SK-MEL-5 (cell line): ENCODE measurements at regions not wholly inside any gene's neighbourhood (a gene's known extent, or its start where the extent isn't known, plus 50 kb on each side); places are given as distances from the start of the nearest gene placed in this dataset.

Experiments
- DNase-seq: peaks from one replicate; pipeline ENCODE4 v3.0.0-alpha.2; 2016; ENCODE audit warnings: low read depth, low spot score
- in situ Hi-C: cut with HindIII; loops from 2 replicates; pipeline ENCODE4 v1.10.0; 2016; ENCODE audit warnings: low sequenced_read_pairs, high pct_unique_total_duplicates, low pct_unique_long_range_greater_than_20kb

DNA sequence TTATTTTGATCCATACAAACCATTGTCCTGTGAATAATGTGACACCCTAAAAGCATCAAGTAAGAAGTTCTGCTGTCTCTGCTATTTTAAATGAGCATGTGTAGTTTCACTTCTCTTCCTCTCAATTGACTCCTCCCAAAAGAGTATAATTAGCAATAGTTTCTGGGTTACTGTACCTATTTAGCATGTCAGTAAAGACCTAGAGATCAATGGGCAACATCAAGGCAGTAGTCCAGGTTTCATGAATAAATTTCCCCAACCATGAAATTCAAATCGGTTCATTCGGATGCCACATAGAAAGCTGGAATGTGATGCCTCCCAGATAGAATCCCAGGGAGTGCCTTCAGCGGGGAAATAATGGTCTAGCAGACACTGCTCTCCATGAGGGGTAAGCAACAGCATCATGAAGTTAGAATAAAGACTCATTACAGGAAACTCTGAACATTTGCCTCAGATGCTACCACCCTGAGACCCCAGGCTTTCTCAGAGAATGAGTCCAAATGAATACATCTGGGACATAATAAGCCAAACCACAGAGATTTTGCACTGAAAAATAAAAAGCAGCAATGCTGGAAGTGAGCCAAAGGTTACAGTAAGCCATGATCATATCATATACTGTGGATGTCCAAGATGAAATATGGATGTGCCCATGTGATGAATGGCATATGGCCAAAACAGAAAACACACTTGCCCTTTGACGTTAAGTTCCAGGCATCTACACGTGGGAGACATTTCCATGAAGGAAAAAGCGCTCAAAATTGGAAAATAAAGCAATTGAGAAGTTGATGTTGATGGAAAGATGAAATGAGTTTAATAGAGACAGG, 1107.0 kb upstream of the SEMA6A start:
- no peak for DNase-seq
- in situ Hi-C loops: no loop called here

DNA sequence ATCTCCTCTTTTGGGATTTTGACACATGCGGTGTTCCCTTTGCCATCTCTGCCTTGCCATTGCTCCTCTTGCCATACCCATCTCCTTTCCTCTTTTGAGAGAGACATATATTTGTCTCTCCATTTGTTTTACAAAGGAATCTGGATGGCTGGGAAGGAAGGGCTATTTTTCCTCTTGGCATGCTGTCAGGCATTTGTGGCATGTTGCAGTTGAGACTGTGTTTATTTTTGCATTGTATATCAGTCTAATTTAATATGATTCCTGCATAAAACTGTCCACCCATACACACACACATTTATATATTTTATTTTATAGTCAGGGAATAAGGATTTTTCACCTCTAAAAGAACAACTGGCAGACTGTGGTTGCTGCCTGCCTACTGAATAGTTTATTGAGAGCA, 1105.8 kb upstream of the SEMA6A start:
- no peak for DNase-seq
- in situ Hi-C loops: no loop called here

DNA sequence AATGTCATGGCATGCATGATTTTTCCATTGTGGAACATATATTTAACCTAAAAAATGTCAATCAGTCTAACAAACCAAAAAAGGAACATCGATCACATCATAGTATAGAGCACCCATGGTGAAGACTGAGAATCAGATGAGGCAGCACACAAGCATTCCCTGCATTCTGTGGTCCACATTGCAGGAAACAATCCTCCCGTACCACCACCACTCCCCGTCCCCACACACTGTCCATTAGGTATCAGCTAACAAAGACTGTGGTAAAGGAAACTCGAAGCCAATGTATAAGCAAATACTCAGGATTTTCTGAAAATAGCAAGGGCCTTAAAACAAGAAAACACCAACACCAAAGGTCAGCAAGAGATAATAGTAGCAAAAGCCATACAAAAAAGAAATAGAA, 1104.4 kb upstream of the SEMA6A start:
- in situ Hi-C loops: no loop called here
- DNase-seq: no peak

DNA sequence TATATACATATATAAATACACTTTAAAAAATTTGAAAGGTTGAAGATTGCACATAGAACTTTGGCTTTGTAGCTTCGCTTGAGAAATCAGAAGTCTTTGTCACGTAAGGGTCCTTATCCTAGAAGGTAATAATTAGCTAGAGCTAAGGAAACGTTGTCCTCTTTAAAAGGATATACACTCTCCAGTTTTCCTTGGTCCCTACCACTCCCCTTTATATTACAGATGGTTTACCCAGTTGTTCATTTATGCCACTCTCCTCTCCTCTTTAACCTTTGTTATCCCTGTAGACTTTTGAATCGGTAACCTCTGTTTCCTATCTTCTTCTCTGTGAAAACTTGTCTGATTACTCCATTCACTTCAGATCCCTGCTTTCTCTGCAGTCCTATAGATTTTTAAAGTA, 1101.0 kb upstream of the SEMA6A start:
- DNase-seq: no peak
- in situ Hi-C loops: no loop called here

DNA sequence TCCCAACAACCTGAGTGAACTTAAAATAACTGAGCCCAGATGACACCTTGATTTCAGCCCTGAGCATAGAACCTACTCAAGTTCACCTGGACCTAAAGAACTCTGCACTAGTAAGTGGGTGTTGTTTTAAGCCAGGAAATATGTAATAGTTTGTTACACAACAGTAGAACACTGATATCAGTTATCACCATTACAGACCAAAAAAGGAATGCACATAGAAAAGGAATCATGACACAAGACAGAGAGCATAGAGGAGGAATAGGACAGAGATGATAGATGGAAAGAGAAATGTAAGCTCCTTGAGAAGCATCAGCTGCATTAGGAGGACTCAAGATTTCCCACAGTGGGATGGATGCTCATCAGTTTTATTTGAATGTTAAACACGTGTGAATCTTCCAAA, 1096.9 kb upstream of the SEMA6A start:
- in situ Hi-C loops: no loop called here
- no peak for DNase-seq

DNA sequence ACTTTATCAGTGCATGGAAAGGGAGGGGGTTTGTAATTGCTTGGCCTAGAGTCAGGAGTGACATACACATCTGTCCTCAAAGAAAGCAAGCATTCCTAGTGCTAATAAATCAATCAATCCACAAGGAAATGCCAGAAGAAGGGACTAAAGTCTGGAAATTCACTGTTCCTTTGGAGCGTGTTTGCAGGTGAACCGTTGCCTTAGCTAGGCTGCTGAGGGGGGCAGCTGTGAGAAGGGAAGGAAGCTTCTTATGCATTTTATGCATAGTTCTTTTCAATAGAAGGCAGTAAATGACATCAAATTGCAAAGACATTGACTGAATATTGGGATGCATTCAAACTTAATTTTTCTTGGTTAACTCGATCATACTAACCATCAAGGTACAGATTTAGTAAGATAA, 1092.5 kb upstream of the SEMA6A start:
- in situ Hi-C loops: no loop called here

DNA sequence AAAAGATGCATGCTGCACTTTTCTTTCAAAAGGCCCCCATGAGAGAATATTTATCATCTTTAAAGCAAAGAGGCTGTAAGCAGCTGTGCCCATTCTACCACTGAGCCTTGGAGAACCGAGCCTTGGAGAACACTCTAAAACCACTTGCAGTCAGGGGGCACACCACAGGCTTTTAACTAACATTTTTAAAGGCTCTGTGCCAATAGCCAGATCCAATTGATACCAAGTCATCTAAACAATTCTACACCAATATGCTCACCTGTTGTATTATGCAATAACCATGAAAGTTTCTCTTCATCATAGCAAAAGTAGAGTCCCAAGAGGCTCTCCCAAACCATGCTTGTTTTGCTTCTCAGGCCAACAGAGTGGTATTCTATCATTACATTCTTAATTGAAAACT, 1090.5 kb upstream of the SEMA6A start:
- no peak for DNase-seq
- in situ Hi-C loops: no loop called here

More for the DNA sequence above, 1092.5 kb upstream of the SEMA6A start:
- no peak for DNase-seq

DNA sequence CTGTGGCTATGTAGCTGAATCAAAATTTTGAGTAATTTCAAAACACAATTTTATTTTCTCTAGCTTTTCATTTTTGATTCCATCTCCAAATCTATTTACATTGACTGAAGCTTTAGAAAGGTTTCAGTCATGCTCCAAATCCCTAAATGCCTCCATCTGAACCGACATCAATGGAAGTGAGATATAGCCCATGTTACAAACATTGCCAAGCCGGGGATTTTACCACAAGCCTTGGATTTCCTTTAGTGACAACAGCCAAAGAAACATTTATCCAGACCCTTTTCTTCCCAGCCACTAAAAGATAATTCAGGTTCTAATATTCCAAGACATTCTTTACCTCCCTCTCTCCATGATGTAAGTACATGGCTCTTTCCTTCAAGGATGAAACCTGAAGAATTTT, 1087.7 kb upstream of the SEMA6A start:
- no peak for DNase-seq

DNA sequence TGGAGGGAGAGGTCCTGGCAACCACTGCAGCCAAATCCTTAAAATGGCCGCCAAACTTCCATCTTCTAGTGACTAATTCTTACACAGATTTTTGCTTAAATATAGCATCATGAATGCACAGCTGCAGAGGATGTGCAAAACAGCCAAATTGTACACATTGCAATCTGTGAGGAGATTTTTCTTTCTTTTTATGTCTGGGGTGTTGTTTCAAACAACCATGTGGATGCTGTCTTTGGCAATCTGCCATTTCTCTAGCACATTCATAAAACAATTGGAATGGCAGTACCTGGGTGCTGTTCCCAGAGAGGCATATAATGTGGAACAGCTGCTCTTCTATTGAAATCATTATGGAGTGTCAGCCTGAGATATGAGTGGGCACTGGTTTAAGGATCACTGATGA, 1082.9 kb upstream of the SEMA6A start:
- no peak for DNase-seq
- in situ Hi-C loops: no loop called here

More for the DNA sequence above, 1087.7 kb upstream of the SEMA6A start:
- in situ Hi-C loops: no loop called here

DNA sequence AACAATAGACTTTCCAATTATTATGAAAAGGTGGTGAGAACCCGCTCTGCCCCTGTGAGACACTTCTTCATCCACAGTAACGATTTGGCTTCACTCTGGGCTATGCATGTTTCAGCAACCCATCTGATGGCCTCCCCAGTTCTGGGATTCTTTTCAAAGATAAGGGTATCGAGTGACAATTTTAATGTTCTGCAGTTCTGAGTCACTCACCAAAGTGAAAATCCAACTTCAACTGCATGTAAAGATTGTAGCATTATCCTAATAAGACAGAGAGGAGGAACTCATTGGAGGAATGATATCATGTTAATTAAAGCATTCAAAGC, 1078.3 kb upstream of the SEMA6A start:
- DNase-seq: no peak
- in situ Hi-C loops: no loop called here

DNA sequence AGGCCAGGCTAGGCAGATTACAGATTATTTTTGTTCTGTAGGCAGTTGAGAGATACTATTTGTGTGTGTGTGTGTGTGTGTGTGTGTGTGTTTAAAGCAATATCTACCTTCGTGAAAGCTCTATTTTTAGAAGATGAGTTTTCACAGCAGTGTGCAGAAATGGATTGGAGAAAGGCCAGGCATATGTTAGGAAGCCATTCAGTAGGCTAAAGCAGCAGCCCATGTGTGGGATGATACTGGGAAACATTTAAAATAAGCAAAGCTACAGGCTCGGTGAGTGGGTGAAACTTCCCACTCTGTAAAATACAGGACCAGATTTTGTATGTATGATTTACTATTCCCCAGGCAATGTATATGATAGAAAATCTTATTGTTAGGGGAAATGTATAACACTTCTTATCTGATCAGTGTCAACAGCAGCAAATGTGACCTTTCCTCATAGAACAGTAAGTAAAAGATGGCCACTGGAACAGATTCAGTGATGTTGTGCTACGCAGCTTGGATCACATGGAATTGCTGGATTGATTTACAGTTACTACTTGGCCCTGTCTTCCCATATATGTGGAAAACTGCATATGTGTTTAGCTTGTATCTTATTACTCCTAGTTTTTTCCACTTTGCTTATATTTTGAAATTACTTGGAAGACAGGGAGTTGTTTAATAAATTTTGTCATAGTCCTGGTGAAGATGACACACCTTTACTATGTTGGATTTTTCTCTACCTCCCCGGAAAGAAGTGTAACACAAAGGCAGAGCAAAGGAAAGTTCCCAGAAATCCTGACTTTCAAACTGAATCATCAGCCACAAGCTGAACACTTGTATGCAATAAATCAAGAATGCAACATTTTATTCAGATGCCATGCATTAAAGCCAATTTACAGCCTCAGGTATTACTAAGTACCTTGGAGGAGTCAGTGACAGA, 1077.7 kb upstream of the SEMA6A start:
- DNase-seq: no peak
- in situ Hi-C loops: no loop called here

DNA sequence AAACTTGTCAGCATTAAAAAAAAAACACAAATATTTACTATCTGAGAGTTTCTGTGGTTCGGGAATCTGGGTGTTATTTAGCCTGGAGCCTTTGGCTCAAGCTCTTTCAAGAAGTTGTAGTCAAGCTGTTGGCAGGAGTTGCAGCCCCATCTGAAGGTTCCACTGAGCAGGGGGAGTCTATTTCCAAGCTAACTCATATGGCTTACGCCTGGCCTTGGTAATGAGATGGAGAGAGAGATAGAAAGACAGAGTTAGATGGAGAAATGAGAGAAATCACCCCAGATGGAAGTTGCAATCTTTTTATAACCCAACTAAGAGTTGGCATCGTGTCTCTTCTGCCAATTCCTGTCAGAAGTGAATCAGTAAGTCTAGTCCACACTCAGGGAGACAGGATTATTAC, 1075.2 kb upstream of the SEMA6A start:
- in situ Hi-C loops: no loop called here
- DNase-seq: no peak

DNA sequence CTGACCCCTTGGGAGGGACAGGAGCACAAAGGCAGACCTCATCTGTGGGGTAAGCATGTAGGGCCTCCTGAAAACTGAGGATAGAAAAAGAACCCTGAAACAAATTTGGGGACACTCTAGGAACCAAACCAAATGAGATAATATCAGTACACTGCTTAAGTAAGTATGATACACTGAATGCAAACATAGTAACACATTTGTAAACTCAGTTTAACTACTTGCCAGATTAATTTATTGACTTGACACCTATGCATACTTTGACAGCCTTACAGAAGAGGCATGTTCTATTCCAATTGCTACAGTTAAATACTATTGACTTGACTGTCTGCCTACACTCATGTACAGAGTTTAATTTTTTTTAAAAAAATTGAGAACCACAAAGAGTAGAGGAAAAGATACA, 1070.8 kb upstream of the SEMA6A start:
- no peak for DNase-seq
- in situ Hi-C loops: no loop called here

DNA sequence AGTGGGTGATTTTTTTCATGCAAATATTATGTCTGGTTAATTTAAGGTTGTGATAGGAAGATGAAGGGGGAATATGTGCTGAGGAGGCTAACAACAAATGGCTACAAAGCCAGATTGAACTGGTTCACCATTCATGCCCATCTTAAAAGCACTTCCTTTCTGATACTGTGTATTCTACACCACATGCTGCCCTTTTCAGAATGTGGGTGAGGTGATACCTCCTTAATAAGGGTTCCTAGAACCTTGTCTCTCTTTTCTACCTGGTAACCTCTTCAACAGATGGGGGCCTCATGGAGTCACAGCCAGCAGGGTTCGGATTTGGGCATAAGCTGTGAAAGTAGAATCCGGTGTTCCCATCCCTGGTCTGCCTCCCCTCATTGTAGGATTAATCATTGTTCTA, 1064.0 kb upstream of the SEMA6A start:
- in situ Hi-C loops: no loop called here

DNA sequence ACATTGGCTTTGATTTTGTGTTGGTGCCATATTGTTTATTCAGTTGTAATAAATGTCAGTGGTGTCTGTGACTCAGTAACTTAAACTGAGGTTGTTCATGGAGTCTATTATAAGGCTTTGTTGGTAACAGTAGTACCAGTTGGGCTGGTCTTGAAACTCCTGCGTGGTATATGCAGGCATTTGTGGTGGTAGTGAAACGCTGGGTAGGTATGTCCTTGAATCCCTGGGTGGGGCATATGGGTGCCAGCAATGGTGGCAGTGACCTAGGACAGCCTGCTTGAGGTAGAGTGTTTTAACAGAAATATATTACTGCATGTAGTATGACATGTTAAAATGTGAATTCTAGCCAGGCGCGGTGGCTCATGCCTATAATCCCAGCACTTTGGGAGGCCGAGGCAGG, 1058.5 kb upstream of the SEMA6A start:
- in situ Hi-C loops: no loop called here
- DNase-seq: no peak

More for the DNA sequence above, 1064.0 kb upstream of the SEMA6A start:
- DNase-seq: no peak

DNA sequence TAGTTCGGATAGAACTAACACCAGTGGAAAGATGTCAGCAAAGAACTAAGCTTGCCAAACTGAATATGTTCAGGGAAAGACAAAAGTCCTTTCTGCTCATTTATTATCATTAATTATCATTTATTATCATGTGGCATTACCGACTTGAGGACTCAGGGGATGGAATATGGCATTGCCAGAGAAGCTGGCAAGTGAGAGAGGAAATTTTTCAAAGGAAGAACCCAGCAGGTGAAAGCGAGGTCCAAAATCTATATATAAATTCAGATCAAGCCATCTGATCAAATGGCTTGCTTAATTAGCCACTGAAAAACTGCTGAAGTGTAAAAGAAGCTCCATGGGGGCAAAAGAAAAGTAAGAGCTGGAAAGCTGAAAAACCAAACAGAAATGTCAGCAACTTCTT, 1049.6 kb upstream of the SEMA6A start:
- DNase-seq: no peak
- in situ Hi-C loops: no loop called here

DNA sequence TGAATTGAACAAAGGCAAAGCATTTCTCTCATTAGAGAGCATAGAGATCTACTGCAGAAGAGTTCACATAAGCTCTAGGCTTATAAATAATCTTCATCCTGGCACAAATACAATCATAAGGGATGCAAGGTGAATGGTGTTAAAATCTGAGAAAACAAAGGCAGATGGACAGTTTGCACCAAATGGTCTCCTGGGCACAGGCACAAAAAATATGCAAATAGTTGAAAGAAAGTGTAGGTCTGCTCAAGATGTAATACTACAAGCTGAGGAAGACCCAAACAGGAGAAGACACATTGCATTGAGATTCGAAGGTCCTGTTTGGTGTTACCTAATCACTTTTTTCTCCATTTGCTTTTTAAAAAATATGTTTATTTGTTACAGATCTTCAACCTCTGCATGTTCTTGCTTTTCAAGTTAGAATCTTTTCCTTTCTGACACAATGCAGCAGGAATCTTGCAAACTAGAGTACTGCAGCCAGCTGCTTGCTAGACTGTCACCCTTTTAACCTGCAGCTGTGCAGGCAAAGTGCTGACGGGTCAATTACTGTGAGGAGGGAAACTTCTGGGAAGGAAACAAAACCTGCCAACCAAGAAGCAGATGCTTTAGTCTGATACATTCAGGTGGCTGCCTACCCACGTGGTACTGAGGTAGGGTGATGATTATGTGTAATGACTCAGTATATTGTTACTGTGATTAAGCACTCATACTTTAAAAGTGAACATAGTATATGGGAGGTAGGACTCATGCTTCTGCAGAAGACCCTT, 1048.6 kb upstream of the SEMA6A start:
- in situ Hi-C loops: no loop called here
- DNase-seq: no peak

DNA sequence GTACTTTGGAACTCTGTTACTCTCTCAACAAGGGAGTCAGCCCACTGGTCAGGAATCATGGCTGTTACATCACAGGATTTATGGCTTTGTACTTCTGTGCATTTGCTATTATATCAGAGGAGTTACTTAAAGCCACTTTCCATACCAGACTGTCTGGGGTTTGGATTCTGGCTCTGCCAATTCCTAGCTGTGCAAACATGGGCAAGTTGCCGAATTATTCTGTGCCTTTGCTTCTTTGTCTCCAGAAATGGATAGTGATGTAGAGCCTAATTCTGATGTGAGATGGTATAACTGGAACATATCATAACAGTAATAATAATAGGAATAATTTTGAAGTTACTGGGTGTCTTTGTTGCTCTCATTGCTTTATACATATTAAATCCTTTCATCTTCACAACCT, 1047.3 kb upstream of the SEMA6A start:
- in situ Hi-C loops: no loop called here
- no peak for DNase-seq
